ENCODE measurements at regions not wholly inside any gene's neighbourhood (a gene's known extent, or its start where the extent isn't known, plus 50 kb on each side); places are given as distances from the start of the nearest gene placed in this dataset.

DNA sequence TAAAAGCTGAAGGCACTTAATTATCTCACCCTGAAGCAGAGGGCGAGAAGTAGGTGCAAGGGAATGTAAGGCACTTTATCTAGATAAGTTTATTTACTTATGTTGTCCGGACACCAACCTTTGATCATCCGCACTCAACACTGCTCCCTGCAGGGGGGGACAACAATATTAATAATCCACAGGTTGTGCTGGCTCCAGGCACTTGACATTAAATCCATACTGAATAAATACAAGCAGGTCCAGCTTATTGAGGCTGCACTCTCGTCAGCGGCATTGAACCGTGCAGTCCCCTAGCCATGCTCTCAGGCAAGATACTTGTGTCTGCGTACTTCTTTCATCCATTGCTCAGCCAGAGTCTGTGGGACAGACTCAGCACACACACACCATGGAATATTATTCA is 374.5 kb upstream of the NBEA start:
- no peak for DNase-seq (ENCODE audit: low spot score)

DNA sequence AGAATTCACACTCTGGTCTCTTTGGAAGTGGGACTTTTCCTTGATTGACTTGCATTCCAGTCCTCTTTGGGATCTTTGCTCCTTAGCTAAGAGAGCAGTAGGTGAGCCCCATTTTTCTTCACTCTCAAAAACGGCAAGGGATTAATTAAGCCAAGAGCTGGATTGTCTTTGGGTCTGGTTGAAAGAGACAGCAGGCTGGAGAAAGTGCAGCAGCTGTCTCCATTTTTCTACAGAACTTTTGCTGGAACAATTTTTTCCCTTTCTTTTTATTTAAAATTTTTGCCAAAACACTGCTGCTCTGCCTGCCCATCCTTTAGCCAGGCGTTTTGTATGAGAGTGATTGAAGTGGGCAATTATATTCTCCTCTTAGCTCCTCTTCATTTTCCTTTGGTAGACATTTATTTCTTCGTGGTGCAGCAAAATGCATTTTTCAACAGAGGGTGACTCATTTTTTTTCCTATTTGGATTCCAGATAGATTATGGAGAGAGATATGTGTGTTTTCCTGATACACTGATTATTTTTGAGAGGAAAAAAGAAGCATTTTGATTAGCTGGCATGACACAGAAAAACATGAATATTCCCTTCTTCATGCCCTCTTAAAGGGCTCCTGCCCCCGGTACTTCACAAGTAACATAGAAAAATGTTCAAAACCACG is 371.2 kb upstream of the NBEA start:
- peak; percentile 15 for DNase-seq (ENCODE audit: low spot score)

DNA sequence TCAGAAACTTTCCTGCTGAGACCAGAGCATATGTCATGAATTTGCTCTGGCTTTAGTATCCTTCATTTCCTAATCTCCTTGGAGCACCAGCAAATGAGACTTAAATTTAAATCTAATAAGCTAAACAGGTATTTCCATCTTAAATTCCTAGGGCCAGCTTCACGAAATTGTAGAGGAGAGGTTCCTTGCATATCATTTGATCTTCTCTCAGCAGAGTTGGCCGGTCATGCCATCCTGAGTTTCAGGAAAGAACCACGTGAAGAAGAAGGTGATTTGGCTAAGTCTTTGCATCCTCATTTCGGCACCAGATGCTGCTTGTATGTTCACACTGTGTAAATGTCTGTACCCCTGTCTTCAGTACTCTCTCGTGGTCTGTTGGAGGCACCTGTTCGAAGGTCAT is 370.4 kb upstream of the NBEA start:
- peak; percentile 51 for DNase-seq (ENCODE audit: low spot score)

DNA sequence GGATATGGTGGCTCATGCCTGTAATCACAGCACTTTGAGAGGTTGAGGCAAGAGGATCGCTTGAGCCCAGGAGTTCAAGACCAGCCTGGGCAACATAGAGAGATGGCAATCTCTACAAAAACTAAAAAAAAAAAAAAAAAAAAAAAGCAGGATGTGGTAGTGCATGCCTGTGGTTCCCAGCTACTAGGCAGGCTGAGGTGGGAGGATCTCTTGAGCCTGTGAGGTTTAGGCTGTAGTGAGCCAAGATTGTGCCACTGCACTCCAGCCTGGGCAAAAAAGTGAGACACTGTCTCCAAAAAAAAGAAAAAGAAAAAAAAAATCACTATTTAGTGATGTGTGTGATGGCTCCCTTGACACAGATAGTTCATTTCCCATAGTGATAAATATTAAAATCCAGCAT is 365.0 kb upstream of the NBEA start:
- no peak for DNase-seq (ENCODE audit: low spot score)

DNA sequence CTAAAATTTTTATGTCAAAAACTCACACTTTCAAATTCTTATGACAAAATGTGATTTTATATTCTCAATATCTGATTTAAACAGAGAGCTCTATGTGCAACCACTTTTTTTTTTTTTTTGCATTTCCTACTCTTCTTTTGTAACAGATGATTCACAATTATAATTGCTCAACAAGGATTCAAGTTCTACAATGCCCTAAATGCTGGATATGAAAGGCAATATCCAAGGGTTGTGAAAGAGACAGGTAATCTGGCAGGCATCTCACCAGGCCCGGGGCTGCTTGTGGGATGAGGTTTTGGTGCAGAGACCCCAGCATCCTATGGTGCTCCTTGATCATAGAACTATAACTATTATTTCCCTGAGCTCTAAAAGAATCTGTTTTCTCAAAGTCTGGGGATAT is 363.6 kb upstream of the NBEA start:
- no peak for DNase-seq (ENCODE audit: low spot score)

DNA sequence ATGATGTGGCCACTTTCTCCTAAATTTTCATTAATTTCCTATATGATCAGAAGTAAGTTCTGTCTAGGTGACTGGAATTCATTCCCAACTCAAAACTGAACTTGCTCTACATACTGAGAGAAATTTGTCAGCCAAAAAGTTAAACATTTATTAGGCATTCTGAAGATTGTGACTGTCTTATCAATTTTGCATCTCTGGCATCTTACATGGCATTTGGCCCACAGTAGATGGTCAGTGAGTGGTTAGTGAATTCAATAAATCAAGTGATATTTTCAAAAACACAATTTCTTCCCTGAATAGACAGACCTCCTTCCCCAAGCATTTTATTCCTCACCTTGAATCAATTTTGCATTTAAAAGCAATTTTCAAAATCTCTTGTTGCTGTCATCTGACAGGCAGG is 363.2 kb upstream of the NBEA start:
- DNase-seq (ENCODE audit: low spot score): no peak

DNA sequence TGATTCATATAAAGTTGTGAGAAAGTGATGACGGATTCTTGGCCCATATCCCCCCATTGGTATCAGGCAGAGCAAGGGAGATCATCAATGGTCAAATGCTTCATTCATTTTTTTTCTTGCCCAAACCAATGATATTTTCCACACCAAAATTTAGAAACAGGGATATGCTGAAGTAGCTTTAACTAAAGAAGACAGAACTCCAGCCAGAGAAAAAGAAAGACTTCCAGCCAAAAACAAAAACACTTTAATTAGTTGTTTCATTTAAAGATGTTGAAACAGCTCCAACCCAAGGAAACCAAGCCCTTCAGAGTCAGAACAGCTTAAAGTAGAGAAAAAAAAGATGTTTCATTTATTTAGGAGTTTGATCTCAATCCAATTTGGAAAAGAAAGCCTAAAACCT is 358.9 kb upstream of the NBEA start:
- DNase-seq (ENCODE audit: low spot score): no peak

DNA sequence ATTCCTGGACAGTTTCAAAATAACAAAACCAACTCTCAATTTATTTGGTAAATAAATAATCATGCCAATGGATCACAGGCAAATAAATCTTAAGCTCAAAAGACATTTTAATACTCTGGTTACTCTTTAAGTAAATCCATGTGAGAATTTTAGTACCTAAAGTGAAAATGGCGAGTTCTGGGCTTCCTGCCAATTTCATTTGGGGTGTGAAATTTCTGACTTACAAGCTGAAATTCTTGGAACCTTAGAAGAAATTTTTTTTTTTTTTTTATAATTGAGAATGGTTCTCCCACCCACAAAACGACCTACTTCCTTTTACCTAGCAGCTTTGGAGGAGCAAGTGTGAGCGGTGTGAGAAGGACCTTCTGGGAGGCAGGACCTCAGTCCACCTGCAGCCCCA is 354.5 kb upstream of the NBEA start:
- peak; percentile 13 for DNase-seq (ENCODE audit: low spot score)

DNA sequence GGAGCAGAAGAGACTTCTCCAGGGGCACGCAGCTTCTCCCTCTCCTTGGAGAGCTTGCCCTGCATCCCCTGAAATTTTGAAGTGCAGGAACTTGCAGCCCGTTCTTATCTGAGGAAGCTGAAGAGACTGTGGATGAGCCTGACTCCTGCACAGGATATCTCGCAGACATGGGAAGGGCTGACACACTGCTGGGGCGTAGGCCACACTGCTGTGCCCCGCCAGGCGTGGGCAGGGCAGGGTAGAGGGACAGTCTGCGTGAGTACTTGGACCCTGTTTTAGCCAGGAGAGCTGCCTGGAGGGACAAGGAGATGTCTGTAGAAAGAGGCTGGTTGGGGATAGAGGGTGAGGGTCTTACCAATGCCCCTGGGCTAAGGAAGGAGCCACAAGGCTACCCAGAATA is 353.7 kb upstream of the NBEA start:
- no peak for DNase-seq (ENCODE audit: low spot score)

DNA sequence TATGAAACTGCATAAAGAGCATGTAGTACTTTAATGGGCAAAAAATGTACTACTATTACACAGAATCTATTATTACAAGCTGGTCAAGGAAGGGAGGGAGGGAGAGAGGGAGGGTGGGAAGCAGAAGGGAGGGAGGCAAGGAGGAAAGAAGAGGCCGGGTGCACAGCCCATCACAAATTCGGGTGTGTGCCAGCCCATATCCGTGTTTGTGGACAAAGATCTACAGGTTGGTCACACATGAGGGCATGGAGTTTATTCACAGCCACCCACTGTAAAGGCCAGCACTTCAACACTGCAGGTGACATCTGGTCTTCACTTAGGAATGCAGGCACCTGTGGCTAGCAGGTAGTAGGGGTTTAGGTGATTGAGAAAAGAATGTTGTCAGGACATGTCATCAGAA is 352.5 kb upstream of the NBEA start:
- no peak for DNase-seq (ENCODE audit: low spot score)

DNA sequence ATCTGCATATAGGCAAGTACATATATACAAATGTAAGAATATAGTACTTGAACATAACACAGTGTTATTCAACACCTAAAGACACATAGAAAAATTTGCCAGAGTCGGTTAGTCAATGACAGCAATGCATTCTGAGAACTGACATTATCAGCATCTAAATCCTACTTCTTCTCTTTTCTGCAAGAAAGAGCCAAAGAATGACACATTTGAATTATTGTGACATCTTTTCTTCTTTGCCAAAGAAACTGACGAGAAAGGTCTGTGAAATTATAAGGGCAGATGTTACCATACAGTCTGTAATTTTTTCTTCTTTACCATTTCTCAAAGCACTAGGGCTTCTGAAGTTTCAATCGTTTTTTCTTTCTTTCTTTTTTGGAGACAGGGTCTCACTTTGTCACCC is 350.9 kb upstream of the NBEA start:
- DNase-seq (ENCODE audit: low spot score): no peak

DNA sequence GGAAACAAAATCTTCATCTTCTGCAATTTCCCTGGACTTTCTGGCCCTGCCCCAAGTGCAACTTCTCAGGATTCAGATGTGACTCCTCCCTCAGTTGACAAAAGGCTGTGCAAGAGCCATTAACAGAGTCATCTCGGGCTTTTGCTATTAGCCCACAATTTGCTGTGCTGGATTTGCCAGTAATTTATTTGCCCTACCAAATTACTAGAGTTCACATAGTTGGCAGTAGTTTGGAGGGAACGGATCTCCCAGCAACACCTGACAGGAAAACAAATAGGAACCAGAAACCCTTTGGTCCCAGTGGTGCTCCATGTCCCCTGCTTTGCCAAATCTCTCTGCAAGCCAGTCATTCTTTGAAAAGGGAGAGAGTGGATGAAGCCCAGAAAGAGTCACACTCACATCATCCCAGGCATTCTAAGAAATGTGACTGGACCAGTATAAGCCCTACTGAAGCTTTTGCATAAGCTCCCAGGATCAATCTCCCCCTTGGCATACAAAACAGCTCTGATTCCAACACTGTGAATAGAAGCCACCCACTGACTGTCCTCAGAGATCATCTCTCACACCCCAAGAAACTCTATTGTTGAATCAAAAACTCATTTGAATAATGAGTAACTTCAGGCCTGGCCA is 350.1 kb upstream of the NBEA start:
- peak; percentile 33 for DNase-seq (ENCODE audit: low spot score)

DNA sequence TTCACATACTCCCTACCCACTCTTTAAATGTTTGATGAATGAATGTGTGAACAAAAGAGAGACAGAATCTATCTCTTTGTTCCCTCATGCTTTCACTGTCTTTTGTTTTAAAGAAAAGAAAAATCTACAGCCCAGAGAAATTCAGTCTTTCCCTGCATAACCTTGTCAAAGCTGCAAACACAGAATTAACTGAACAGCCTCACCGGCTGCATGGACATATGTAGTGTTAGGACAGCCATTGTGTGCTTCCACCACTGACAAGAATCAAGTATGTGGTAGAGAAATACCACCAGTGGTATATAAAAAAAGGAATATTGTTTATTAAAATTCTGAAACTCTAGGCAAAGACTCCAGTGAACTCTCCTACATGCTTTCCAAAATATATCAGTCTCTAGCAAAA is 348.4 kb upstream of the NBEA start:
- DNase-seq (ENCODE audit: low spot score): no peak

DNA sequence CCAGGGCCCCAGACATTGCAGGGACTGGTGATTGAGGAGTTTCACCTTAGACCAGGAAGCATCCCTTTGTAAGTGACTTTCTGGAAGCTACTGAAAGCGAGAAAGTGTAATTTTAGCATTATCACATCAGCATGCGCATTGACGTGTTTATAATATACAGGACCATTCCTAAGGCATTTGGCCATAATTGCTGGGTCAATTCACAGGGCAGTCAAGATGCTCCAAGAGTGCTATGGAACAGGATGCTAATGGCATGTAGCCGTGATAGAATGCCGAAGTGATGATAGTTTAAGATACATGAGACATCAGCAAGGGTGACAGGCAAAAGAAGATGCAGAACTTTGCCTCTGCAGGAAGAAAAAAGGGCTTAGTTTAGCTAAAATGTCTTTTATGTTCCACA is 347.6 kb upstream of the NBEA start:
- no peak for DNase-seq (ENCODE audit: low spot score)

DNA sequence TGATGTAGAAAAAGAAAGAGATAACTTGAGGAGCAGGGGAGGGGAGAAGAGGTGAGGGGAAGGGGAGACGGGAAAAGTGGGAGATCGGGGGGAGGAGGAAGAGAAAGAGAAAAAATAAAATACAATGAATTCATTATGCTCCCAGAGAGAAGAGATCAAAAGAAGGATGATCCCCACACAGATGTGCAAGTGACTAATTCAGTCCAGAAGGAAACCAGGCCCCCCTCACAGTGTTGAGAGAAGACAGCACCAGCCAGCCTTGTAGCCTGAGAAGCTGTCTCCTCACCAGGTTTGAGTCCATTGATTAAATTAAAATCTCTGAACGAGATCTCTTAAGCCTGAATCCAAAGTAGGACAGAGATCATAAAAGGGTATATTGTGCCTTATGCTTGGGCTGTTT is 333.7 kb upstream of the NBEA start:
- no peak for DNase-seq (ENCODE audit: low spot score)

DNA sequence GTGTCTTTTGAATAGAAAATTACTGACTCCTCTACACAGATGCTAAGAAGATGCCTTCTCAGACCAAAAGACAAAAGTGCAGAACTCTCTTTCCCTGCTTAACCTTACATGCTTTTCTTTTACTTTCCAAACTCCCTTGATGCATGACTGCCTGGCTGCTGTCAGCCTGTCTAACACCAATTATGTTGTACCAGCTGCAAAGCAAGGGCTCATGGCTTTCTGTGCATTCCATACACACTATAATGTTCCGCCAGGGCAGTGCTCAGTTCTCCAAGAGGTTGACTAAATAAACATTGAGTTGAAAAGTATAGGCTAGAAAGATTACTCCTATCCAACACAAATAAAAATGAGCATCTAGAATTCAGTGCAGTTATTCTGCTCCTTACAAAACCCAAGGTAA is 330.4 kb upstream of the NBEA start:
- DNase-seq (ENCODE audit: low spot score): no peak

DNA sequence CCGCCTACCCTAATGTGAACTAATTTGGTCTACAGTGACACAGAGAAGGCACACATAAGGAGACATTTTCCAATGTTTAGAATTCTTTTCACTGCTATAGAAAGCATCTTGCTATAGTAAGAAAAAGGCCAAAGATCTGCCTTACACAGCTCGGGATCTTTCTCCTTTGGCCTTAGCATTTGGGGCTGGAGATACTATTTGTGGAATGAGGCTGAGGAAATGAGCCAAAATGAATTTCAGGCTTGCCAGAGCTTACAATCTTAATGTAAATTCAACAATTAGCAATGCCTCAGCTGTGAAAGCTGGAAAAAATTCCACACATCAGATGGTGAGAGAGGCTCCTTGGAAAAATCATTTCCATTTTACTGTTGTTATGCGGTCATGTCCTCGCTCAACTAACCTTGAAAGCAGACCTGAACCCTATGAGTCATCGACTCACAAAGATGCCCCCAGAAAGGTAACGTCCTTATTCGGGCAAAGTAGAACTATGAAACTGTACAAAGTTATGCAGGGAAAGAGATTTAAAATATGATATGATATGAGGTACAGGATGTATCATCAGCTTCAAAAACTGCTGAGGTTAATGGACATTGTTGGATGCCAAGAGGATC is 324.5 kb upstream of the NBEA start:
- DNase-seq (ENCODE audit: low spot score): peak; percentile 22

DNA sequence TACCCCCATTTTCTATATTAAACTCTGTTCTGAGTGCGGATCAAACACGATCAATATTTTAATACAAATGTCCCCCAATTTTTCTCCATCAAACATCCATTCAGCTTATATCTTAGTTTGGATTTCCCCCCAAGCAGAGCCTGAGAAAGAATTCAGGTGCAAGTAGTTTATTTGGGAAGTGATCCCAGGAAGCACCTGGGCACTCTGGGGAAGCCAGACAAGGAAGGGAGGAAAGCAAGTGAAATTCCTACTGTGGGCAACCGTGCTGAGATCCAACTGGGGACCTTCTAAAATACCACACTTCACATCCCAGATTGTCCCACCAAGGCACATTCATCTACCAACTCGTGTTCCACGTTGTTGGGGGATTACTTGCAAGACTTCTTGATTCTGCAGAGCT is 323.4 kb upstream of the NBEA start:
- no peak for DNase-seq (ENCODE audit: low spot score)

DNA sequence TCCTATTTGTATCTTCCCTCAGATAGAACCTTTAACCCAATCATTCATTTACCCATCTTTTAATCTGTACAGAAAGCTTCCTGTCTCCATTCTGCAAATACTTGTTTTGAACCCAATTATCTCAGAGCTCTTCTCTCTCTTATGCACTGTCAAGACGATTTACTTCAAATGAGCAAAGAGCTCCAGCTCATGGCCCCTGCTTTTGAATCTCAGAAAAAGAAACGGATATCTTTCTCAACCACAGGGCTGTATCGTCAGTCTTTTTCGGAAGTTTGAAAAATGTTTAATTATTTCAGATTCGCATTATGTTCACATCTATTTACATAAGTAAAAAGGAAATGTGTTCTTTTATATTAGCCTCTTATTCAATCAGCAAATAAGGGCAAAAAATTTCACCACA is 322.7 kb upstream of the NBEA start:
- DNase-seq (ENCODE audit: low spot score): no peak

DNA sequence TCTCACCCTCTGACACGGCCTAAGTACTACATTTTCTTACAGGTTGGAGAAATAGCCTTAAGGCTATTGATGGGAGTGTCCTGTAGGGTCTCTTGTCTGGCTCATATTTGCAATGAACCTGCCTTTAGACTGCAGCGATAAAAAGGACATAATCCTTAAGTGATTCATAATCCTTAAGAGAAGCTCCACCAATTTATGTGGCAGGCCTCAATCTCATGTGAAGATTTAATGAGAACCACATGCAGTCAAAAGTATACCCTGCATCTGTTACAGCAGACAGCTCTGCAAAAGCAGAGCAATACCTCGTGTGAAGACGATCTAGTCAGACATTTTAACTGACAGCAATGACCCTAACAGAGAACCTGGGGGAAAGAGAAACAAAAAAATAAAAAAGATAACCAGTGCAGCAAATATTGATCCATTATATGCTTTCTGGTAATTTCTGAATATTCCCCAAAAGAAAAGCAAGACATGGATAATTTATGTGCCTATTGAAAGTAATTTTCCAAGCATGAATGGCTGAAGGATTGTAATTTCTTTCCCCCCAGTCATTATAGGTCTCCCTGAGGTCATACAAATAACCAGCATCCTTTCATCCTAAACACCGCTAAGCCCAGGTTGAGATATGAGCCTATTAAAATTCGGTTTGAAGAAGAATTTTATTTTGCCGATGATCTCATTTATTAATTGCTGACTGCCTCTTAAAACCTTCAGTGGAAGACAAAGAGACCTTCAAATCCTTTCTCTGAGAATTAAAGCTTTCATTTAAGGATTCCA is 321.8 kb upstream of the NBEA start:
- no peak for DNase-seq (ENCODE audit: low spot score)

DNA sequence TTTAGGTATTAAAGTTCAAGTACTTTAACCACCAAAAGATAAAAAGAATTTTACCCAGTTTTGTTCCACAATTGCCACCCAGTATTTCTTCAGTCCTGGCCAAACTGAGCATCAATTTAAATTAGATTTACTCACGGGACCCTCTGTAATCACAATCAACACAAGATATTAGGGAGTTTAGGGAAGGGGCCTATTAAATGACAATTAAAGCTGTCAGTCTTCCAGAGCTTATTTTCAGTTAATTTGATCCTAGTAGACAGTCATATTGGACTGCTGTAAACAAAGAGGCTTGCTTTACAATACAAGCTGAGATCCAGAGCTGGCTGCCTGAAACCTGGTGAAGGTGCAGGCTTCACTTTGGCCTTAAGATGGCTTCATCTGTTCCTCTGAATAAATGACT is 321.2 kb upstream of the NBEA start:
- no peak for DNase-seq (ENCODE audit: low spot score)

DNA sequence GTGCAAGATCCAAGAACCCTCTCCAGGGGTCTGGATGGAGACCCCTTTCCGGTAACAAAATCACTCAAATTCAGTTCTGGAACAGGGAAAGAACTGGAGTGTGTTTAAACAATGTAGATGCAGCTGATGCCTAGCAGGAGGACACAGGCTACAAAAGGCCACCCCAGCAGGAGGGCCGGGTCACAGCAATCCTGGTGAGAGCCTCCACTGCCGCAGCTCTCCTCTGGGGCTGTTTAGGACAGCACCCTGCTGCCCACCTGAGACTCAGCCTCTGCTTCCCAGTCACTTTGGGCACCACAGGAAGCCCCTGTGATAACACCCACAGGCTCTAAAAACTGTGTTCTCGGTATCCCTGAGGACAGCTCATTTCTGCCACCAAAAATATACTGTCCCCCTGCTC is 318.7 kb upstream of the NBEA start:
- DNase-seq (ENCODE audit: low spot score): no peak

DNA sequence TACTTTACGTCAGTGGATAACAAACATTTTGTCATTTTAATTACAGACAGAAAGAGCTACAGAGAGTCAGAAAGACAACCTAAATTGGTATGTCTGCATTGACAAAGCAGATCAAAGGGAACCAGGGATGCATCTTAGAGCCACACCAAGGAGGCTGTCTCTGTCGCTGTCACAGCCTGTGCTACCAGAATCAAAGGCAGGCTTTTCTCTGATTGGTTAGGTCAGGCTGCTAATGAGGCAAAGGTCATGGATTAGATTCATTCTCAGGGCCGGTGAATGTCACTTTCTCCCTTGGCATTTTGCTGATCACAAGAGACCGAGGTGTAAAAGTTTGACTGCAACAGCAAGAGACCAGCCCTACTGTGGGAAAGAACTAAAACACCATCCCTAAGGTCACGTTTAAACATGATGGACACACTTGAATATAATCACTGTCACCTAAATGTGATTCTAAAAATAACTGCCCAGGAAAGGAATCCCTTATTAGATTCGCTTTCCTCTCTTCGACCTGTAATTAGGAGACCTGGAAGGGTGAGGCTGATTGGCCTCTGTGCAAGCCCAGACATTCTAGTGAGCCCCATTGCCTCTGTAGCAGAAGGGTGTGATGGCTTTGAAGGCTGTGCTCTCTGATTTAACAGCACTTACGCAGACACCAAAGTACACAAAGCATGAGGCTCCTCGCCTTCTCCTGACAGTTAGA is 314.4 kb upstream of the NBEA start:
- DNase-seq (ENCODE audit: low spot score): no peak

Measured in cerebellar cortex (tissue), 1 donor.